ENCODE measurements at regions not wholly inside any gene's neighbourhood (a gene's known extent, or its start where the extent isn't known, plus 50 kb on each side); places are given as distances from the start of the nearest gene placed in this dataset.

DNA sequence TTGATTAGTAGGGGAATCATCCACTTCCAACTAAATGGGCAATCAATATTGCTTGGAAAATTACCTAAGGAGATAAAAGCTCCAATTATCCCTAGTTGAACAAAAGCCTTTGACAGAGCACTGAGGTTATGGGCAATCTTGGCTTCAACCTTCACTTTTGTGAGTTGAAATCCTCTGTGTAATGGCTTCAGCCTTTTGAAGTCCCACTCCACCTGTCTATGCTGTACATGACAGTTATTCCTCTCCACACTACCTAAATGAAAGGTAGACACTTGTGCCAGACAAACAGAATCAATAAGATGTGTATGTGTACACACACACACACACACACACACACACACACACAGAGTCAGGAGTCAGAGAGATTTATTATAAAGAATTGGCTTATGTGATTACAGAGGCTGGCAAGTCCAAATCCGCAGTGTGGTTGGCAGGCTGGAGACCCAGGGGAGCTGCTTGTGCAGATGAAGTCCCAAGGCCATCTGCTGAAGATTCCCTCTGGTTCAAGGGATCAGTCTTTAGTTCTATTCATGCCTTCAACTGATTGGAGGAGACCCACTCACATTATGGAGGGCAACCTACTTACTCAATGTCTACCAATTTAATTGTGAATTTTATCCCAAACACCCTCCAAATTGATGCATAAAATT, 164.8 kb upstream of the CDC14C start:
- TF ChIP-seq ZFP3 (CRISPR knock-in tag; IDR thresholded peaks at IDR 0.05) (no peak), ISL1 (CRISPR knock-in tag; IDR thresholded peaks at IDR 0.05) (no peak), ZNF8 (CRISPR knock-in tag; IDR thresholded peaks at IDR 0.05) (no peak), ZFP30 (CRISPR knock-in tag; IDR thresholded peaks at IDR 0.05) (no peak)

DNA sequence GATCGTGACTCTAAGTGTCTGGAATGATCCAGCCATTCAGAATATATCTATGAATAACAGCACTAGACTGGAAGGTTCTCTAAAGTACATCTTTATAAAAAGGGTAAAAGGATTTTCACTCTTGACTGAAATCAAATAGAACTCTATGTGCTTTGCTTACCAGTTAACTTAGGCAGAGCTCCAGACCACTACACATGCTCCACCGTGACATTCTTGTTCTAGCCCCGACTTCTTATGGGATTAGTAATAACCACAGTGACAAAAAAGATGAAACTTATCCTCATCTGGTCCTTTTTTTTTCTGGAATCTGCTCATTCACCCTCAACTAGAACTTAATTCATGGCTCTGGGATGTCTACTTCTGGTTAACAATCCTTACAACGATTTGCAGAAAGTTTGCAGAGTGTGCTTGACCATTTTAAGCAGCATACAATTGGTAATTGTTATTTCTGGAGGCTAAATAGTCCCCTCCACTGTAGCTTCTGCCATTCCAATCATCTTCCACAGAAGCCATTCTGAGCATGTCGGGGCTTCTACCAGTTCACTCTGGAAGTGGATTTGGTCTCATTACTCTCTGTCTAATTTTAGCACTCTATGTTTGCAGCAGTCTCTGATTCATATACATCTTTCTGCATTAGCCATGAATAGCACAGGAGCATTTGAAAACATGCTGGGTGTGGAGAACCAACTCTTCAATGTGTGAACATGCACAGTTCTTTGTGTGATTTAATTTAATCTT, 163.7 kb upstream of the CDC14C start:
- TF ChIP-seq ZNF8 (CRISPR knock-in tag; IDR thresholded peaks at IDR 0.05) = no peak
- no peak for TF ChIP-seq ZNF70 (CRISPR knock-in tag; IDR thresholded peaks at IDR 0.05)
- TF ChIP-seq, protein P1, sequence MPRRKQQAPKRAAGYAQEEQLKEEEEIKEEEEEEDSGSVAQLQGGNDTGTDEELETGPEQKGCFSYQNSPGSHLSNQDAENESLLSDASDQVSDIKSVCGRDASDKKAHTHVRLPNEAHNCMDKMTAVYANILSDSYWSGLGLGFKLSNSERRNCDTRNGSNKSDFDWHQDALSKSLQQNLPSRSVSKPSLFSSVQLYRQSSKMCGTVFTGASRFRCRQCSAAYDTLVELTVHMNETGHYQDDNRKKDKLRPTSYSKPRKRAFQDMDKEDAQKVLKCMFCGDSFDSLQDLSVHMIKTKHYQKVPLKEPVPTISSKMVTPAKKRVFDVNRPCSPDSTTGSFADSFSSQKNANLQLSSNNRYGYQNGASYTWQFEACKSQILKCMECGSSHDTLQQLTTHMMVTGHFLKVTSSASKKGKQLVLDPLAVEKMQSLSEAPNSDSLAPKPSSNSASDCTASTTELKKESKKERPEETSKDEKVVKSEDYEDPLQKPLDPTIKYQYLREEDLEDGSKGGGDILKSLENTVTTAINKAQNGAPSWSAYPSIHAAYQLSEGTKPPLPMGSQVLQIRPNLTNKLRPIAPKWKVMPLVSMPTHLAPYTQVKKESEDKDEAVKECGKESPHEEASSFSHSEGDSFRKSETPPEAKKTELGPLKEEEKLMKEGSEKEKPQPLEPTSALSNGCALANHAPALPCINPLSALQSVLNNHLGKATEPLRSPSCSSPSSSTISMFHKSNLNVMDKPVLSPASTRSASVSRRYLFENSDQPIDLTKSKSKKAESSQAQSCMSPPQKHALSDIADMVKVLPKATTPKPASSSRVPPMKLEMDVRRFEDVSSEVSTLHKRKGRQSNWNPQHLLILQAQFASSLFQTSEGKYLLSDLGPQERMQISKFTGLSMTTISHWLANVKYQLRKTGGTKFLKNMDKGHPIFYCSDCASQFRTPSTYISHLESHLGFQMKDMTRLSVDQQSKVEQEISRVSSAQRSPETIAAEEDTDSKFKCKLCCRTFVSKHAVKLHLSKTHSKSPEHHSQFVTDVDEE (CRISPR knock-in tag; IDR thresholded peaks at IDR 0.05) = no peak
- no peak for TF ChIP-seq TCF4 (CRISPR knock-in tag; IDR thresholded peaks at IDR 0.05; ENCODE audit: borderline replicate concordance)
- TF ChIP-seq CSDC2 (CRISPR knock-in tag; IDR thresholded peaks at IDR 0.05) = no peak
- TF ChIP-seq ZC3H10 (CRISPR knock-in tag; IDR thresholded peaks at IDR 0.05) = no peak
- TF ChIP-seq, protein P2, sequence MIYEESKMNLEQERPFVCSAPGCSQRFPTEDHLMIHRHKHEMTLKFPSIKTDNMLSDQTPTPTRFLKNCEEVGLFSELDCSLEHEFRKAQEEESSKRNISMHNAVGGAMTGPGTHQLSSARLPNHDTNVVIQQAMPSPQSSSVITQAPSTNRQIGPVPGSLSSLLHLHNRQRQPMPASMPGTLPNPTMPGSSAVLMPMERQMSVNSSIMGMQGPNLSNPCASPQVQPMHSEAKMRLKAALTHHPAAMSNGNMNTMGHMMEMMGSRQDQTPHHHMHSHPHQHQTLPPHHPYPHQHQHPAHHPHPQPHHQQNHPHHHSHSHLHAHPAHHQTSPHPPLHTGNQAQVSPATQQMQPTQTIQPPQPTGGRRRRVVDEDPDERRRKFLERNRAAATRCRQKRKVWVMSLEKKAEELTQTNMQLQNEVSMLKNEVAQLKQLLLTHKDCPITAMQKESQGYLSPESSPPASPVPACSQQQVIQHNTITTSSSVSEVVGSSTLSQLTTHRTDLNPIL (CRISPR knock-in tag; IDR thresholded peaks at IDR 0.05; ENCODE audit: low read depth) = no peak
- TF ChIP-seq SNAI2 (CRISPR knock-in tag; IDR thresholded peaks at IDR 0.05) = no peak
- no peak for TF ChIP-seq ISL1 (CRISPR knock-in tag; IDR thresholded peaks at IDR 0.05)
- TF ChIP-seq PPARA (CRISPR knock-in tag; IDR thresholded peaks at IDR 0.05; ENCODE audit: borderline replicate concordance) = no peak
- TF ChIP-seq OSR1 (CRISPR knock-in tag; IDR thresholded peaks at IDR 0.05) = no peak
- TF ChIP-seq PATZ1 (CRISPR knock-in tag; IDR thresholded peaks at IDR 0.05; ENCODE audit: borderline replicate concordance) = no peak
- no peak for TF ChIP-seq ESRRG (CRISPR knock-in tag; IDR thresholded peaks at IDR 0.05)
- no peak for TF ChIP-seq ZFP30 (CRISPR knock-in tag; IDR thresholded peaks at IDR 0.05)
- TF ChIP-seq CSRNP3 (CRISPR knock-in tag; IDR thresholded peaks at IDR 0.05) = no peak
- no peak for ATAC-seq

More for the DNA sequence above, 164.8 kb upstream of the CDC14C start:
- ATAC-seq = no peak

DNA sequence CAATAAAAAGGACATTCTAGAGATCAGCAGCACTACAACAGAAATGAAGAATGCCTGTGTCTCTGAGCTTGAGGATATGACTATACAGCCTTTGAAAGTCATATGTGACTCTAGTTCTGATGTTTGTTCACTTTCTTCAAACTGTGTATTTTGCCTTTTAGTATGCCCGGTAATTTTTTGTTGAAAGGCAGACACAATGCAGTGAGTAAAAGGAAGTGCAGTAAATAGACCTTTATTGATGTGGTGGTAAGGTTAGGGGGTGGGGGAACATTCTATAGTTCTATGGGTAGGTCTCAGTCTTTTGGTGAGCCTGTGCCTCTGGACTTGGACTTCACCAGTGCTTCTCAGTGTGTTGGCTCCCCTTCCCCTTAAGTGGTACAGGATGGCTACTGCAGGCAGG, 143.5 kb upstream of the CDC14C start:
- TF ChIP-seq ZNF8 (CRISPR knock-in tag; IDR thresholded peaks at IDR 0.05) (no peak), PATZ1 (CRISPR knock-in tag; IDR thresholded peaks at IDR 0.05; ENCODE audit: borderline replicate concordance) (no peak), RARB (CRISPR knock-in tag; IDR thresholded peaks at IDR 0.05) (no peak), ZC3H10 (CRISPR knock-in tag; IDR thresholded peaks at IDR 0.05) (no peak), TOX (CRISPR knock-in tag; IDR thresholded peaks at IDR 0.05; ENCODE audit: borderline replicate concordance) (no peak), ZFP3 (CRISPR knock-in tag; IDR thresholded peaks at IDR 0.05) (no peak), OSR1 (CRISPR knock-in tag; IDR thresholded peaks at IDR 0.05) (no peak), ISL1 (CRISPR knock-in tag; IDR thresholded peaks at IDR 0.05) (no peak), PPARA (CRISPR knock-in tag; IDR thresholded peaks at IDR 0.05; ENCODE audit: borderline replicate concordance) (no peak), CSDC2 (CRISPR knock-in tag; IDR thresholded peaks at IDR 0.05) (no peak)
- TF ChIP-seq, protein P1 (CRISPR knock-in tag; IDR thresholded peaks at IDR 0.05) = no peak
- TF ChIP-seq, protein P3, sequence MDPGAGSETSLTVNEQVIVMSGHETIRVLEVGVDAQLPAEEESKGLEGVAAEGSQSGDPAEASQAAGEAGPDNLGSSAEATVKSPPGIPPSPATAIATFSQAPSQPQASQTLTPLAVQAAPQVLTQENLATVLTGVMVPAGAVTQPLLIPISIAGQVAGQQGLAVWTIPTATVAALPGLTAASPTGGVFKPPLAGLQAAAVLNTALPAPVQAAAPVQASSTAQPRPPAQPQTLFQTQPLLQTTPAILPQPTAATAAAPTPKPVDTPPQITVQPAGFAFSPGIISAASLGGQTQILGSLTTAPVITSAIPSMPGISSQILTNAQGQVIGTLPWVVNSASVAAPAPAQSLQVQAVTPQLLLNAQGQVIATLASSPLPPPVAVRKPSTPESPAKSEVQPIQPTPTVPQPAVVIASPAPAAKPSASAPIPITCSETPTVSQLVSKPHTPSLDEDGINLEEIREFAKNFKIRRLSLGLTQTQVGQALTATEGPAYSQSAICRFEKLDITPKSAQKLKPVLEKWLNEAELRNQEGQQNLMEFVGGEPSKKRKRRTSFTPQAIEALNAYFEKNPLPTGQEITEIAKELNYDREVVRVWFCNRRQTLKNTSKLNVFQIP (CRISPR knock-in tag; IDR thresholded peaks at IDR 0.05; ENCODE audit: borderline replicate concordance, low read depth) = no peak
- no peak for ATAC-seq

Data from SK-N-SH treated with all-trans-retinoic acid at 6 μM for 48 hours (cell line).